ENCODE measurements at regions not wholly inside any gene's neighbourhood (a gene's known extent, or its start where the extent isn't known, plus 50 kb on each side); places are given as distances from the start of the nearest gene placed in this dataset.

DNA sequence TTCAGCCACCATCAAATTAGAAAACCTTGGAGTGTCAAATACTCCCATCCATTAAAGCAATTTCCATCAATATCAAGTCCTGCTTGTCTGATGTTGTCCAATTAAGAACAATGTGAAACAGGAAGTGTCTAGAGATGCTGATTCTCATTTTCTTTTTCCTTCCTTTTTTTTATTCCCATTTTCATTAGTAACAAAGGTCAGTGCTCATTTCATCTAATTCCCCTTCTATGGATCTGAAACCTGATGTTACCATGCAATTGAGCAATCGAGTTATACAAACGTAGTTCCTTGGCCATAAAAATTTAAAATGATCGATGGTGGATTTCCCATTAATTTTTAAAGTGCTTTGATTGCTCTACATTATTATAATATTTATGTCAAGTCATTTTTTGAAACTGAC is 330.6 kb upstream of the ZC3H12C start:
- TF ChIP-seq BACH2 (CRISPR knock-in tag; IDR thresholded peaks at IDR 0.05; ENCODE audit: borderline replicate concordance): no peak
- TF ChIP-seq, protein P1, sequence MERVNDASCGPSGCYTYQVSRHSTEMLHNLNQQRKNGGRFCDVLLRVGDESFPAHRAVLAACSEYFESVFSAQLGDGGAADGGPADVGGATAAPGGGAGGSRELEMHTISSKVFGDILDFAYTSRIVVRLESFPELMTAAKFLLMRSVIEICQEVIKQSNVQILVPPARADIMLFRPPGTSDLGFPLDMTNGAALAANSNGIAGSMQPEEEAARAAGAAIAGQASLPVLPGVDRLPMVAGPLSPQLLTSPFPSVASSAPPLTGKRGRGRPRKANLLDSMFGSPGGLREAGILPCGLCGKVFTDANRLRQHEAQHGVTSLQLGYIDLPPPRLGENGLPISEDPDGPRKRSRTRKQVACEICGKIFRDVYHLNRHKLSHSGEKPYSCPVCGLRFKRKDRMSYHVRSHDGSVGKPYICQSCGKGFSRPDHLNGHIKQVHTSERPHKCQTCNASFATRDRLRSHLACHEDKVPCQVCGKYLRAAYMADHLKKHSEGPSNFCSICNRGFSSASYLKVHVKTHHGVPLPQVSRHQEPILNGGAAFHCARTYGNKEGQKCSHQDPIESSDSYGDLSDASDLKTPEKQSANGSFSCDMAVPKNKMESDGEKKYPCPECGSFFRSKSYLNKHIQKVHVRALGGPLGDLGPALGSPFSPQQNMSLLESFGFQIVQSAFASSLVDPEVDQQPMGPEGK (CRISPR knock-in tag; IDR thresholded peaks at IDR 0.05; ENCODE audit: borderline replicate concordance): no peak
- no peak for TF ChIP-seq ISL1 (CRISPR knock-in tag; IDR thresholded peaks at IDR 0.05)
- TF ChIP-seq SNAI2 (CRISPR knock-in tag; IDR thresholded peaks at IDR 0.05): no peak

Data from SK-N-SH treated with all-trans-retinoic acid at 6 μM for 48 hours (cell line).